ENCODE measurements at regions not wholly inside any gene's neighbourhood (a gene's known extent, or its start where the extent isn't known, plus 50 kb on each side); places are given as distances from the start of the nearest gene placed in this dataset.

- Histone ChIP-seq H2AFZ (ENCODE audit: low read length) (no peak overlapping the region), H3K14ac (ENCODE audit: insufficient read length) (no peak overlapping the region)
- CTCF ChIA-PET (ENCODE audit: partially characterized antibody) = no interaction called here
- TF ChIP-seq E2F6 (IDR thresholded peaks at IDR 0.05) (no peak), EP300 (IDR thresholded peaks at IDR 0.05; ENCODE audit: borderline replicate concordance in 1 of 2, low read depth in 2 of 2, low read length in 2 of 2) (no peak), POLR2AphosphoS5 (IDR thresholded peaks at IDR 0.05; ENCODE audit: low read depth, low read length) (no peak), ASH2L (IDR thresholded peaks at IDR 0.05; ENCODE audit: low read length) (no peak), GTF2F1 (IDR thresholded peaks at IDR 0.05; ENCODE audit: borderline replicate concordance, low read depth, low read length) (no peak), BCL11A (IDR thresholded peaks at IDR 0.05; ENCODE audit: low read depth in 2 of 2, low read length in 2 of 2) (no peak), CBX8 (IDR thresholded peaks at IDR 0.05; ENCODE audit: borderline replicate concordance, low read depth, low read length) (no peak), HDAC2 (IDR thresholded peaks at IDR 0.05; ENCODE audit: borderline replicate concordance in 1 of 2, low read depth in 2 of 2, low read length in 2 of 2) (no peak), CREB1 (IDR thresholded peaks at IDR 0.05) (no peak)
Observed at GRCh38 chr3:18177271-18177670, 247.9 kb downstream of the SATB1 start.

More at GRCh38 chr3:18177271-18177670, 247.9 kb downstream of the SATB1 start:
- no peaks in the 10 kb centered on the region for H3K4me1 ChIP-seq (replicated peaks in 1 of 4; ENCODE audit: control insufficient read depth in 3 of 4, insufficient read depth in 4 of 4, low read length in 3 of 4)
- no peak overlapping the region for H3K4ac ChIP-seq (replicated peaks; ENCODE audit: insufficient read length, low read depth, low read length)
- no peak overlapping the region for H4K8ac ChIP-seq (ENCODE audit: extremely low read depth, insufficient read depth, low read length)
- H3K23me2 ChIP-seq (ENCODE audit: low read depth, low read length) = peaks cover 2% of the 10 kb centered on the region; the same call in 1 of the 2 replicates
- WGBS, 2 experiments (ENCODE audit: extremely low coverage in 1 of 2, insufficient coverage in 1 of 2, insufficient read length in 1 of 2, insufficient replicate concordance in 2 of 2, low coverage in 1 of 2, low lambda C conversion rate in 2 of 2, missing lambda C conversion rate in 1 of 2) = 74% methylated on average over 4 of the region's 4 CpGs; no CpG with 5 or more reads in 1 of the 2 experiments
- H3K79me2 ChIP-seq (ENCODE audit: control insufficient read depth in 1 of 2, insufficient read depth in 2 of 2, low read length in 2 of 2) = no peaks in the 10 kb centered on the region
- H3K4me2 ChIP-seq (ENCODE audit: insufficient read depth in 1 of 2, low read depth in 2 of 2, low read length in 2 of 2) = no peak overlapping the region
- H4K20me1 ChIP-seq (replicated peaks in 1 of 2; ENCODE audit: control insufficient read depth in 1 of 2, insufficient read depth in 2 of 2, low read length in 2 of 2) = no peaks in the 10 kb centered on the region
- FAIRE-seq (no peak), DNase-seq (ENCODE audit: low read depth in 1 of 2, low spot score in 2 of 2) (no peak)
- no peak overlapping the region for H3K56ac ChIP-seq (replicated peaks; ENCODE audit: insufficient read length, low read depth, low read length)
- no peak overlapping the region for H2BK120ac ChIP-seq (replicated peaks; ENCODE audit: low read depth, low read length)
- H3K79me1 ChIP-seq (ENCODE audit: low read depth, low read length) = no peaks in the 10 kb centered on the region
- no peak overlapping the region for H2BK20ac ChIP-seq (ENCODE audit: low read length)
- no peak overlapping the region for H4K5ac ChIP-seq (ENCODE audit: insufficient read length, low read depth, low read length)
- H3K9me3 ChIP-seq (ENCODE audit: insufficient read depth in 2 of 2, low read depth in 1 of 2, low read length in 1 of 2) = no peaks in the 10 kb centered on the region
- no peak overlapping the region for H2BK12ac ChIP-seq (ENCODE audit: low read depth, low read length)
- no peak overlapping the region for H2BK5ac ChIP-seq (ENCODE audit: low read depth, low read length)
- H4K91ac ChIP-seq (replicated peaks; ENCODE audit: insufficient read length, low read length) = no peak overlapping the region
- H3K23ac ChIP-seq (ENCODE audit: insufficient read length) = no peak overlapping the region
- no peak overlapping the region for H3K4me3 ChIP-seq (ENCODE audit: extremely low read depth in 1 of 4, insufficient read depth in 2 of 4, low read depth in 3 of 4, low read length in 4 of 4)
- H3K18ac ChIP-seq (ENCODE audit: extremely low read depth, low read length) = no peak overlapping the region
- no peaks in the 10 kb centered on the region for H3K36me3 ChIP-seq (ENCODE audit: control insufficient read depth in 2 of 4, insufficient read depth in 4 of 4, low read length in 3 of 4)
- no peak overlapping the region for H2AK5ac ChIP-seq (ENCODE audit: low read depth, low read length)
- no peak overlapping the region for H3K27ac ChIP-seq (ENCODE audit: low read depth, low read length)
- H3K27me3 ChIP-seq (replicated peaks in 1 of 4; ENCODE audit: control insufficient read depth in 3 of 4, extremely low read depth in 1 of 4, insufficient read depth in 3 of 4, low read length in 3 of 4) = no peaks in the 10 kb centered on the region
- POLR2A ChIA-PET (ENCODE audit: partially characterized antibody) = no interaction called here
- no peak overlapping the region for H2BK15ac ChIP-seq (ENCODE audit: low read length)
- H3K9ac ChIP-seq (replicated peaks in 1 of 4; ENCODE audit: extremely low read depth in 1 of 4, low read depth in 3 of 4, low read length in 3 of 4) = no peak overlapping the region

Measured in H1 (cell line).